ENCODE measurements at regions not wholly inside any gene's neighbourhood (a gene's known extent, or its start where the extent isn't known, plus 50 kb on each side); places are given as distances from the start of the nearest gene placed in this dataset.

- Histone ChIP-seq H3K27ac (ENCODE audit: low read length) (no peak overlapping the region), H3K27me3 (ENCODE audit: insufficient read depth, low read length, poor library complexity) (peaks cover 20% of the 10 kb centered on the region), H2AFZ (ENCODE audit: low read depth, low read length) (no peak overlapping the region), H3K9me3 (ENCODE audit: insufficient read depth, low read length, severe bottlenecking) (no peaks in the 10 kb centered on the region), H3K4me3 (ENCODE audit: low read depth in 1 of 2, low read length in 2 of 2) (no peak overlapping the region), H4K20me1 (ENCODE audit: insufficient read depth, low read length) (no peaks in the 10 kb centered on the region), H3K79me2 (ENCODE audit: insufficient read depth, low read length) (no peaks in the 10 kb centered on the region), H3K4me1 (ENCODE audit: insufficient read depth, low read length) (no peaks in the 10 kb centered on the region), H3K9ac (ENCODE audit: low read depth, low read length) (no peak overlapping the region), H3K4me2 (ENCODE audit: insufficient read depth, low read length) (no peak overlapping the region), H3K36me3 (ENCODE audit: insufficient read depth, low read length) (no peaks in the 10 kb centered on the region)
- no peak for DNase-seq
- TF ChIP-seq EZH2 (IDR thresholded peaks at IDR 0.05; ENCODE audit: borderline replicate concordance, low read depth, low read length, severe bottlenecking), result no peak
- no peak for ATAC-seq (ENCODE audit: insufficient read depth, low read depth)
Measured at GRCh38 chr10:70976063-70976695, 87.8 kb upstream of the PCBD1 start.

- Histone ChIP-seq H3K4me3 (ENCODE audit: low read depth in 1 of 2, low read length in 2 of 2) (no peak overlapping the region), H3K4me1 (ENCODE audit: insufficient read depth, low read length) (no peaks in the 10 kb centered on the region), H3K9me3 (ENCODE audit: insufficient read depth, low read length, severe bottlenecking) (no peaks in the 10 kb centered on the region), H3K79me2 (ENCODE audit: insufficient read depth, low read length) (no peaks in the 10 kb centered on the region), H3K27me3 (ENCODE audit: insufficient read depth, low read length, poor library complexity) (peaks cover 20% of the 10 kb centered on the region), H2AFZ (ENCODE audit: low read depth, low read length) (no peak overlapping the region), H3K9ac (ENCODE audit: low read depth, low read length) (no peak overlapping the region), H3K27ac (ENCODE audit: low read length) (no peak overlapping the region), H3K36me3 (ENCODE audit: insufficient read depth, low read length) (no peaks in the 10 kb centered on the region), H4K20me1 (ENCODE audit: insufficient read depth, low read length) (no peaks in the 10 kb centered on the region), H3K4me2 (ENCODE audit: insufficient read depth, low read length) (no peak overlapping the region)
- TF ChIP-seq CTCF (IDR thresholded peaks at IDR 0.05; ENCODE audit: borderline replicate concordance, extremely low read depth, low read length, poor library complexity, severe bottlenecking) (no peak), EZH2 (IDR thresholded peaks at IDR 0.05; ENCODE audit: borderline replicate concordance, low read depth, low read length, severe bottlenecking) (no peak)
- ATAC-seq (ENCODE audit: insufficient read depth, low read depth) (no peak), DNase-seq (no peak)
Measured at GRCh38 chr10:70977625-70978024, 89.3 kb upstream of the PCBD1 start.

GRCh38 chr10:70978181-70978580 lies 89.8 kb upstream of the PCBD1 start:
- peaks cover 20% of the 10 kb centered on the region for H3K27me3 ChIP-seq (ENCODE audit: insufficient read depth, low read length, poor library complexity)
- no peaks in the 10 kb centered on the region for H3K9me3 ChIP-seq (ENCODE audit: insufficient read depth, low read length, severe bottlenecking)
- H3K27ac ChIP-seq (ENCODE audit: low read length), result no peak overlapping the region
- ATAC-seq (ENCODE audit: insufficient read depth, low read depth) (no peak), DNase-seq (no peak)
- H3K9ac ChIP-seq (ENCODE audit: low read depth, low read length), result no peak overlapping the region
- H3K4me1 ChIP-seq (ENCODE audit: insufficient read depth, low read length), result no peaks in the 10 kb centered on the region
- no peak overlapping the region for H3K4me2 ChIP-seq (ENCODE audit: insufficient read depth, low read length)
- H3K79me2 ChIP-seq (ENCODE audit: insufficient read depth, low read length), result no peaks in the 10 kb centered on the region
- H3K4me3 ChIP-seq (ENCODE audit: low read depth in 1 of 2, low read length in 2 of 2), result no peak overlapping the region
- H2AFZ ChIP-seq (ENCODE audit: low read depth, low read length), result no peak overlapping the region
- H3K36me3 ChIP-seq (ENCODE audit: insufficient read depth, low read length), result no peaks in the 10 kb centered on the region
- TF ChIP-seq CTCF (IDR thresholded peaks at IDR 0.05; ENCODE audit: borderline replicate concordance, extremely low read depth, low read length, poor library complexity, severe bottlenecking) (no peak), EZH2 (IDR thresholded peaks at IDR 0.05; ENCODE audit: borderline replicate concordance, low read depth, low read length, severe bottlenecking) (no peak)
- no peaks in the 10 kb centered on the region for H4K20me1 ChIP-seq (ENCODE audit: insufficient read depth, low read length)

GRCh38 chr10:70978816-70979480 lies 90.6 kb upstream of the PCBD1 start:
- no peak overlapping the region for H3K4me2 ChIP-seq (ENCODE audit: insufficient read depth, low read length)
- no peak overlapping the region for H3K4me3 ChIP-seq (ENCODE audit: low read depth in 1 of 2, low read length in 2 of 2)
- H2AFZ ChIP-seq (ENCODE audit: low read depth, low read length), result no peak overlapping the region
- no peak overlapping the region for H3K27ac ChIP-seq (ENCODE audit: low read length)
- H4K20me1 ChIP-seq (ENCODE audit: insufficient read depth, low read length), result no peaks in the 10 kb centered on the region
- TF ChIP-seq EZH2 (IDR thresholded peaks at IDR 0.05; ENCODE audit: borderline replicate concordance, low read depth, low read length, severe bottlenecking) (no peak), CTCF (IDR thresholded peaks at IDR 0.05; ENCODE audit: borderline replicate concordance, extremely low read depth, low read length, poor library complexity, severe bottlenecking) (no peak)
- no peaks in the 10 kb centered on the region for H3K79me2 ChIP-seq (ENCODE audit: insufficient read depth, low read length)
- DNase-seq (no peak), ATAC-seq (ENCODE audit: insufficient read depth, low read depth) (no peak)
- no peaks in the 10 kb centered on the region for H3K4me1 ChIP-seq (ENCODE audit: insufficient read depth, low read length)
- H3K27me3 ChIP-seq (ENCODE audit: insufficient read depth, low read length, poor library complexity), result peaks cover 20% of the 10 kb centered on the region
- H3K9ac ChIP-seq (ENCODE audit: low read depth, low read length), result no peak overlapping the region
- no peaks in the 10 kb centered on the region for H3K36me3 ChIP-seq (ENCODE audit: insufficient read depth, low read length)
- H3K9me3 ChIP-seq (ENCODE audit: insufficient read depth, low read length, severe bottlenecking), result no peaks in the 10 kb centered on the region
